PC-9 (cell line): ENCODE measurements at regions not wholly inside any gene's neighbourhood (a gene's known extent, or its start where the extent isn't known, plus 50 kb on each side); places are given as distances from the start of the nearest gene placed in this dataset.

Experiments used
- BruUV-seq: library from RNA; stranded (reverse); fragments of 400-500 nt; replicated peaks from 2 replicates; lab custom pipeline; 2021; lab: Mats Ljungman, UMichigan
- CTCF ChIA-PET: fragments of 300-600 bp; sonication (Branson Sonifier 250); formaldehyde crosslinking; loops from one replicate; lab custom pipeline; 2022; ENCODE audit warnings: antibody characterized with exemption; lab: Charles Lee
- POLR2A ChIA-PET: fragments of 300-600 bp; sonication (Branson Sonifier 250); formaldehyde crosslinking; loops from one replicate; lab custom pipeline; 2022; ENCODE audit warnings: antibody characterized with exemption; ENCODE audit not compliant: unreplicated experiment; lab: Charles Lee
- DNase-seq, 2 experiments: peaks; one replicate each; pipeline versions ENCODE4 v3.0.0 to v3.0.0-alpha.2; 2015 to 2022; ENCODE audit warnings: mixed read lengths in 1 of 2
- H2AFZ ChIP-seq: fragments of 200-600 bp; sonication (generic); 2 replicates; pipeline ENCODE4 v1.8.1; 2017; ENCODE audit warnings: antibody characterized with exemption
- H3F3A ChIP-seq: fragments of 200-600 bp; sonication (generic); 2 replicates; pipeline ENCODE4 v1.8.1; 2017; ENCODE audit warnings: antibody characterized with exemption, mild to moderate bottlenecking, low read depth; ENCODE audit not compliant: insufficient read depth
- H3K27ac ChIP-seq: fragments of 200-600 bp; sonication (generic); 2 replicates; pipeline ENCODE4 v1.6.1; 2016; ENCODE audit warnings: mixed run types
- H3K27me3 ChIP-seq: fragments of 200-600 bp; sonication (generic); 2 replicates; pipeline ENCODE4 v1.6.1; 2016; ENCODE audit warnings: low read depth, mixed run types; ENCODE audit not compliant: insufficient read depth
- H3K36me3 ChIP-seq: fragments of 200-600 bp; sonication (generic); 2 replicates; pipeline ENCODE4 v1.6.1; 2016; ENCODE audit warnings: low read depth, mixed run types
- H3K4me1 ChIP-seq: fragments of 200-600 bp; sonication (generic); replicated peaks from 2 replicates; pipeline ENCODE4 v1.6.1; 2016; ENCODE audit warnings: mixed run types; ENCODE audit not compliant: insufficient read depth
- H3K4me2 ChIP-seq: fragments of 200-600 bp; sonication (generic); 2 replicates; pipeline ENCODE4 v1.6.1; 2017; ENCODE audit warnings: mixed run types
- H3K4me3 ChIP-seq: fragments of 200-600 bp; sonication (generic); 2 replicates; pipeline ENCODE4 v1.6.1; 2016; ENCODE audit warnings: mixed run types
- H3K79me2 ChIP-seq: fragments of 200-600 bp; sonication (generic); 2 replicates; pipeline ENCODE4 v1.6.1; 2017; ENCODE audit warnings: low read depth, mixed run types
- H3K9me2 ChIP-seq: fragments of 200-600 bp; sonication (generic); 2 replicates; pipeline ENCODE4 v1.8.1; 2017; ENCODE audit warnings: mild to moderate bottlenecking; ENCODE audit not compliant: insufficient read depth
- H3K9me3 ChIP-seq: fragments of 200-600 bp; sonication (generic); 2 replicates; pipeline ENCODE4 v1.8.1; 2016; ENCODE audit warnings: low read depth; ENCODE audit not compliant: insufficient read depth
- H4K20me1 ChIP-seq: fragments of 200-600 bp; sonication (generic); 2 replicates; pipeline ENCODE4 v1.8.1; 2017; ENCODE audit not compliant: insufficient read depth
- EZH2 ChIP-seq: fragments of 200-600 bp; sonication (generic); IDR thresholded peaks from 2 replicates; pipeline ENCODE4 v1.8.0; 2017; ENCODE audit warnings: antibody characterized with exemption, low read depth
- intact Hi-C: fragments of 100-400 bp; cut with micrococcal nuclease; formaldehyde crosslinking; loops from one replicate; pipeline ENCODE4 v1.10.0; 2022; ENCODE audit not compliant: unreplicated experiment
- TF ChIP-seq, protein P1 (sequence below): fragments of 200-600 bp; sonication (generic); conservative IDR thresholded peaks from 2 replicates; pipeline ENCODE4 v1.6.1; 2017; ENCODE audit warnings: mixed run types, antibody characterized with exemption, mild to moderate bottlenecking, moderate library complexity

DNA sequence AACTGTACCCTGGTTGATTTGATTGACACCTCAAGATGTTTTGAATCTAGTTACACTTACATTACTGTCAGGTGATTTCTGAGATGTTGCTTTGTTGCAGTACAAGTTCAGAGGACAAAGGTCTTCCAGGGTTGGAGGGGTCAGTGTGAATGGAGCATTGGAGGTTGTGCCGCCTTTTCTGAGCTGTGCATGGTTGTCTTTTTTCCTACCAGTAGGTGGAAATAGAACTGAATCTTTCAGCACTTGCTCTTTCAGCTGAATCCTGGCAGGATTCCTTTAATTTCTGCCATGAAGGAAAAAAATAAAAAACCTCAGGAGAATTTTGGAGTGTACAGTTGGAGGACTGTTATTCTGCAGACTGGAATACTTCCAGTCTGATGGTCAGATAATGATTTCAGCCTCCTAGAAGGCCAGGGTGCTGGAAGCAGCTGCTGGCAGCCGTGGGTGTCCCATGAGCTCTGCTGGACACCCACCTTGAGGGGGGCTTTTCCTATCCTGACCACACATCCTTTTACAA, 82.7 kb downstream of the PLCE1 start:
- H3K9me3 ChIP-seq = no peaks in the 10 kb centered on the region
- no peaks in the 10 kb centered on the region for H3K79me2 ChIP-seq
- no peaks in the 10 kb centered on the region for H3K36me3 ChIP-seq
- no peak overlapping the region for H3K4me3 ChIP-seq
- H3F3A ChIP-seq = no peaks in the 10 kb centered on the region
- H3K4me2 ChIP-seq = no peak overlapping the region
- no peak overlapping the region for H2AFZ ChIP-seq
- no peaks in the 10 kb centered on the region for H4K20me1 ChIP-seq
- no peak for TF ChIP-seq EZH2
- TF ChIP-seq, protein P1, sequence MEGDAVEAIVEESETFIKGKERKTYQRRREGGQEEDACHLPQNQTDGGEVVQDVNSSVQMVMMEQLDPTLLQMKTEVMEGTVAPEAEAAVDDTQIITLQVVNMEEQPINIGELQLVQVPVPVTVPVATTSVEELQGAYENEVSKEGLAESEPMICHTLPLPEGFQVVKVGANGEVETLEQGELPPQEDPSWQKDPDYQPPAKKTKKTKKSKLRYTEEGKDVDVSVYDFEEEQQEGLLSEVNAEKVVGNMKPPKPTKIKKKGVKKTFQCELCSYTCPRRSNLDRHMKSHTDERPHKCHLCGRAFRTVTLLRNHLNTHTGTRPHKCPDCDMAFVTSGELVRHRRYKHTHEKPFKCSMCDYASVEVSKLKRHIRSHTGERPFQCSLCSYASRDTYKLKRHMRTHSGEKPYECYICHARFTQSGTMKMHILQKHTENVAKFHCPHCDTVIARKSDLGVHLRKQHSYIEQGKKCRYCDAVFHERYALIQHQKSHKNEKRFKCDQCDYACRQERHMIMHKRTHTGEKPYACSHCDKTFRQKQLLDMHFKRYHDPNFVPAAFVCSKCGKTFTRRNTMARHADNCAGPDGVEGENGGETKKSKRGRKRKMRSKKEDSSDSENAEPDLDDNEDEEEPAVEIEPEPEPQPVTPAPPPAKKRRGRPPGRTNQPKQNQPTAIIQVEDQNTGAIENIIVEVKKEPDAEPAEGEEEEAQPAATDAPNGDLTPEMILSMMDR = 0 out of 2 replicates have a peak, but pooled peaks have one; percentile 18
- no peaks in the 10 kb centered on the region for H3K9me2 ChIP-seq
- H3K27ac ChIP-seq = no peak overlapping the region
- no peaks in the 10 kb centered on the region for H3K27me3 ChIP-seq
- no peaks in the 10 kb centered on the region for H3K4me1 ChIP-seq
- ChIA-PET POLR2A (no interaction called here), CTCF (no interaction called here)
- intact Hi-C loops = no loop called here
- DNase-seq = no peak
- BruUV-seq = no TSS peak

- intact Hi-C loops = no loop called here
- no peak for DNase-seq
- H3K79me2 ChIP-seq = no peaks in the 10 kb centered on the region
- TF ChIP-seq EZH2 = no peak
- TF ChIP-seq, protein P1 = no peak
- H3K9me3 ChIP-seq = no peaks in the 10 kb centered on the region
- no peaks in the 10 kb centered on the region for H3K4me1 ChIP-seq
- POLR2A ChIA-PET = no interaction called here
- no peaks in the 10 kb centered on the region for H3F3A ChIP-seq
- H2AFZ ChIP-seq = no peak overlapping the region
- H3K4me2 ChIP-seq = no peak overlapping the region
- no peak overlapping the region for H3K4me3 ChIP-seq
- CTCF ChIA-PET = no interaction called here
- no TSS peak for BruUV-seq
- H4K20me1 ChIP-seq = no peaks in the 10 kb centered on the region
- no peak overlapping the region for H3K27ac ChIP-seq
- no peaks in the 10 kb centered on the region for H3K36me3 ChIP-seq
- H3K9me2 ChIP-seq = no peaks in the 10 kb centered on the region
- no peaks in the 10 kb centered on the region for H3K27me3 ChIP-seq
These were observed 83.3 kb downstream of the PLCE1 start for GRCh38 chr10:94077042-94077441.

DNA sequence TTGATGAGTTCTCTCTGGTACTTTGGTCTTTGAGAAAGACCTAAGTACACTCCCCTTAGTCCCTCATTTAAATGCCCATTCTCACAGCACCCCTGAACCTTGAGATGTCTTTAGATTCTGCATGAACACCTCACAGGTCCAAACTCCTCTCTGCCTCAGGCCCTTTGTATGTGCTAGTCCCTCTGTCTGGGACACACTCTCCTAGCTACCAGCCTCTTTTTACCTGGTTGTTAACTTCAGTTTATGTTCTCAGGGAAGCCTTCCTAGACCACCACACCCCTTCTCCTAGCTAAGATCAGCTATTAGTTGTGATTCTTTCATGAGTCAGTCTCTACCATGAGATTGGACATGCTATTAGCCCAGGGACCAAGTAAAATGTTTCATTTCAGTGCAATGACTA, 86.4 kb downstream of the PLCE1 start:
- POLR2A ChIA-PET = no interaction called here
- no TSS peak for BruUV-seq
- H3K27me3 ChIP-seq = no peaks in the 10 kb centered on the region
- TF ChIP-seq EZH2 = no peak
- TF ChIP-seq, protein P1 = no peak
- CTCF ChIA-PET = no interaction called here
- H3K4me2 ChIP-seq = no peak overlapping the region
- H3F3A ChIP-seq = no peaks in the 10 kb centered on the region
- no peaks in the 10 kb centered on the region for H3K36me3 ChIP-seq
- H3K4me3 ChIP-seq = no peak overlapping the region
- H2AFZ ChIP-seq = no peak overlapping the region
- H3K9me3 ChIP-seq = no peaks in the 10 kb centered on the region
- no peak for DNase-seq
- H3K9me2 ChIP-seq = no peaks in the 10 kb centered on the region
- intact Hi-C loops = no loop called here
- H4K20me1 ChIP-seq = no peaks in the 10 kb centered on the region
- no peaks in the 10 kb centered on the region for H3K79me2 ChIP-seq
- H3K27ac ChIP-seq = no peak overlapping the region
- H3K4me1 ChIP-seq = no peaks in the 10 kb centered on the region
